Head of caudate nucleus (tissue), 42 donors: ENCODE measurements at regions not wholly inside any gene's neighbourhood (a gene's known extent, or its start where the extent isn't known, plus 50 kb on each side); places are given as distances from the start of the nearest gene placed in this dataset.
"Not testable (repeated sequence)": the region's sequence is repeated elsewhere in the genome, so short reads cannot be mapped to it uniquely, and the experiment has no call there.

ENCODE experiments used
- DNase-seq, 42 donors: peaks; one replicate each; pipeline versions ENCODE4 v3.0.0 to v3.0.0-alpha.2; 2020 to 2021; ENCODE audit warnings: mixed read lengths in 7 of 42
- intact Hi-C: fragments of 100-400 bp; cut with DNase I; formaldehyde crosslinking; loops from one replicate; pipeline ENCODE4 v1.15.0; 2022

GRCh38 chr3:31193429-31193828, 299.0 kb upstream of the GADL1 start:
- no peak for DNase-seq
- intact Hi-C loops, result no loop called here

- intact Hi-C loops, result no loop called here
- no peak for DNase-seq
These were observed 299.4 kb upstream of the GADL1 start for GRCh38 chr3:31193871-31194270.

- intact Hi-C loops, result no loop called here
- no peak for DNase-seq
These were observed 301.8 kb upstream of the GADL1 start for GRCh38 chr3:31196261-31196660.

- no peak for DNase-seq
- intact Hi-C loops, result no loop called here
These were observed 302.5 kb upstream of the GADL1 start for GRCh38 chr3:31196881-31197364.

- intact Hi-C loops, result no loop called here
- DNase-seq, result no peak
These were observed 303.5 kb upstream of the GADL1 start for GRCh38 chr3:31197941-31198340.

GRCh38 chr3:31198890-31199289, 304.4 kb upstream of the GADL1 start:
- no peak for DNase-seq
- intact Hi-C loops, result no loop called here

- no peak for DNase-seq
- intact Hi-C loops, result no loop called here
These were observed 309.7 kb upstream of the GADL1 start for GRCh38 chr3:31203960-31204795.

GRCh38 chr3:31204796-31205056, 310.3 kb upstream of the GADL1 start:
- intact Hi-C loops, result not testable (repeated sequence)

GRCh38 chr3:31210068-31210645, 315.7 kb upstream of the GADL1 start:
- intact Hi-C loops, result no loop called here
- DNase-seq, result no peak

More at GRCh38 chr3:31204796-31205056, 310.3 kb upstream of the GADL1 start:
- not testable (repeated sequence) for DNase-seq

GRCh38 chr3:31213869-31214486, 318.7 kb upstream of the STT3B start:
- intact Hi-C loops, result no loop called here
- no peak for DNase-seq

GRCh38 chr3:31218082-31218481, 314.6 kb upstream of the STT3B start:
- intact Hi-C loops, result no loop called here
- DNase-seq, result no peak

- no peak for DNase-seq
- intact Hi-C loops, result no loop called here
These were observed 313.4 kb upstream of the STT3B start for GRCh38 chr3:31219131-31219843.

- intact Hi-C loops, result no loop called here
- DNase-seq, result no peak
These were observed 312.3 kb upstream of the STT3B start for GRCh38 chr3:31220431-31220830.

- intact Hi-C loops, result no loop called here
- DNase-seq, result no peak
These were observed 309.4 kb upstream of the STT3B start for GRCh38 chr3:31223278-31223677.

- intact Hi-C loops, result no loop called here
- no peak for DNase-seq
These were observed 307.8 kb upstream of the STT3B start for GRCh38 chr3:31224936-31225335.

GRCh38 chr3:31225923-31226322, 306.8 kb upstream of the STT3B start:
- no peak for DNase-seq
- intact Hi-C loops, result no loop called here

GRCh38 chr3:31226346-31226745, 306.4 kb upstream of the STT3B start:
- DNase-seq, result no peak
- intact Hi-C loops, result no loop called here

GRCh38 chr3:31227131-31227562, 305.6 kb upstream of the STT3B start:
- DNase-seq, result no peak

GRCh38 chr3:31230425-31231223, 302.1 kb upstream of the STT3B start:
- intact Hi-C loops, result no loop called here
- DNase-seq, result no peak

More at GRCh38 chr3:31227131-31227562, 305.6 kb upstream of the STT3B start:
- intact Hi-C loops, result no loop called here
